ENCODE measurements at regions not wholly inside any gene's neighbourhood (a gene's known extent, or its start where the extent isn't known, plus 50 kb on each side); places are given as distances from the start of the nearest gene placed in this dataset.
A peak's percentile ranks its signal among the peaks of the same experiment; 100 is the strongest.

- Histone ChIP-seq H3K4me3 (ENCODE audit: extremely low read depth in 1 of 4, insufficient read depth in 2 of 4, low read depth in 3 of 4, low read length in 4 of 4) (no peak overlapping the region), H2BK120ac (replicated peaks; ENCODE audit: low read depth, low read length) (no peak overlapping the region), H3K27me3 (replicated peaks in 1 of 4; ENCODE audit: control insufficient read depth in 3 of 4, extremely low read depth in 1 of 4, insufficient read depth in 3 of 4, low read length in 3 of 4) (no peaks in the 10 kb centered on the region), H4K5ac (ENCODE audit: insufficient read length, low read depth, low read length) (no peak overlapping the region), H3K27ac (ENCODE audit: low read depth, low read length) (no peak overlapping the region), H2BK12ac (ENCODE audit: low read depth, low read length) (no peak overlapping the region), H3K18ac (ENCODE audit: extremely low read depth, low read length) (no peak overlapping the region), H2BK20ac (ENCODE audit: low read length) (0 out of 2 replicates have a peak overlapping the region, but pooled peaks have one; percentile 32), H3K4ac (replicated peaks; ENCODE audit: insufficient read length, low read depth, low read length) (no peak overlapping the region), H4K8ac (ENCODE audit: extremely low read depth, insufficient read depth, low read length) (no peak overlapping the region; the same call in 1 of the 2 replicates), H3K23me2 (ENCODE audit: low read depth, low read length) (no peaks in the 10 kb centered on the region), H2AFZ (ENCODE audit: low read length) (no peak overlapping the region), H3K9ac (replicated peaks in 1 of 4; ENCODE audit: extremely low read depth in 1 of 4, low read depth in 3 of 4, low read length in 3 of 4) (no peak overlapping the region; a peak in 1 of 7 replicates), H3K36me3 (ENCODE audit: control insufficient read depth in 2 of 4, insufficient read depth in 4 of 4, low read length in 3 of 4) (no peaks in the 10 kb centered on the region), H3K56ac (replicated peaks; ENCODE audit: insufficient read length, low read depth, low read length) (no peak overlapping the region), H3K4me1 (replicated peaks in 1 of 4; ENCODE audit: control insufficient read depth in 3 of 4, insufficient read depth in 4 of 4, low read length in 3 of 4) (peaks cover 0 to 6% (median 4%) of the 10 kb centered on the region in 4 experiments; a peak in 4 of 7 replicates), H2AK5ac (ENCODE audit: low read depth, low read length) (no peak overlapping the region), H3K4me2 (ENCODE audit: insufficient read depth in 1 of 2, low read depth in 2 of 2, low read length in 2 of 2) (no peak overlapping the region), H3K14ac (ENCODE audit: insufficient read length) (no peak overlapping the region), H2BK5ac (ENCODE audit: low read depth, low read length) (no peak overlapping the region), H2BK15ac (ENCODE audit: low read length) (no peak overlapping the region), H3K9me3 (ENCODE audit: insufficient read depth in 2 of 2, low read depth in 1 of 2, low read length in 1 of 2) (no peaks in the 10 kb centered on the region), H3K79me2 (ENCODE audit: control insufficient read depth in 1 of 2, insufficient read depth in 2 of 2, low read length in 2 of 2) (no peaks in the 10 kb centered on the region), H3K23ac (ENCODE audit: insufficient read length) (no peak overlapping the region), H3K79me1 (ENCODE audit: low read depth, low read length) (no peaks in the 10 kb centered on the region), H4K91ac (replicated peaks; ENCODE audit: insufficient read length, low read length) (no peak overlapping the region), H4K20me1 (replicated peaks in 1 of 2; ENCODE audit: control insufficient read depth in 1 of 2, insufficient read depth in 2 of 2, low read length in 2 of 2) (no peaks in the 10 kb centered on the region)
- TF ChIP-seq PHF8 (conservative IDR thresholded peaks at IDR 0.05; ENCODE audit: low read depth, low read length) (no peak), KDM1A (IDR thresholded peaks at IDR 0.05; ENCODE audit: borderline replicate concordance, low read length) (peak; percentile 87; the same call in 1 of the 2 replicates)
- ChIA-PET CTCF (ENCODE audit: partially characterized antibody) (interaction anchor here (2.3 kb wide), 1 partner anchor 36 kb away, joined by 10 read pairs; no protein-coding TSS in a partner anchor), POLR2A (ENCODE audit: partially characterized antibody) (no interaction called here)
- FAIRE-seq (no peak), DNase-seq (ENCODE audit: low read depth in 1 of 2, low spot score in 2 of 2) (no peak)
- 84% methylated on average over 8 of the region's 8 CpGs; no CpG with 5 or more reads in 1 of the 2 experiments for WGBS, 2 experiments (ENCODE audit: extremely low coverage in 1 of 2, insufficient coverage in 1 of 2, insufficient read length in 1 of 2, insufficient replicate concordance in 2 of 2, low coverage in 1 of 2, low lambda C conversion rate in 2 of 2, missing lambda C conversion rate in 1 of 2)
Observed at GRCh38 chr1:24237750-24238395, 50.8 kb upstream of the IFNLR1 start.

All from H1 (cell line).